ENCODE measurements at regions not wholly inside any gene's neighbourhood (a gene's known extent, or its start where the extent isn't known, plus 50 kb on each side); places are given as distances from the start of the nearest gene placed in this dataset.

- TF ChIP-seq CTCF (conservative IDR thresholded peaks at IDR 0.05; ENCODE audit: low read depth, low read length), result no peak
- DNase-seq (ENCODE audit: low read depth), result no peak
- no peak overlapping the region for H3K4me3 ChIP-seq (ENCODE audit: low read length)
Observed at GRCh38 chr6:45780523-45780922, 235.1 kb downstream of the CLIC5 start.

- H3K4me3 ChIP-seq (ENCODE audit: low read length), result no peak overlapping the region
- no peak for TF ChIP-seq CTCF (conservative IDR thresholded peaks at IDR 0.05; ENCODE audit: low read depth, low read length)
- DNase-seq (ENCODE audit: low read depth), result no peak
Observed at GRCh38 chr6:45775026-45775697, 240.5 kb downstream of the CLIC5 start.

- no peak for DNase-seq (ENCODE audit: low read depth)
- no peak for TF ChIP-seq CTCF (conservative IDR thresholded peaks at IDR 0.05; ENCODE audit: low read depth, low read length)
- H3K4me3 ChIP-seq (ENCODE audit: low read length), result no peak overlapping the region
Observed at GRCh38 chr6:45773906-45774305, 241.8 kb downstream of the CLIC5 start.

- H3K4me3 ChIP-seq (ENCODE audit: low read length), result no peak overlapping the region
- no peak for DNase-seq (ENCODE audit: low read depth)
- TF ChIP-seq CTCF (conservative IDR thresholded peaks at IDR 0.05; ENCODE audit: low read depth, low read length), result no peak
Observed at GRCh38 chr6:45772886-45773495, 242.7 kb downstream of the CLIC5 start.

- no peak overlapping the region for H3K4me3 ChIP-seq (ENCODE audit: low read length)
- TF ChIP-seq CTCF (conservative IDR thresholded peaks at IDR 0.05; ENCODE audit: low read depth, low read length), result no peak
- DNase-seq (ENCODE audit: low read depth), result no peak
Observed at GRCh38 chr6:45772051-45772450, 243.6 kb downstream of the CLIC5 start.

GRCh38 chr6:45763281-45763680 lies 252.4 kb downstream of the CLIC5 start:
- no peak for TF ChIP-seq CTCF (conservative IDR thresholded peaks at IDR 0.05; ENCODE audit: low read depth, low read length)
- H3K4me3 ChIP-seq (ENCODE audit: low read length), result no peak overlapping the region
- DNase-seq (ENCODE audit: low read depth), result no peak

GRCh38 chr6:45759472-45759810 lies 256.2 kb downstream of the CLIC5 start:
- no peak for DNase-seq (ENCODE audit: low read depth)
- no peak overlapping the region for H3K4me3 ChIP-seq (ENCODE audit: low read length)
- TF ChIP-seq CTCF (conservative IDR thresholded peaks at IDR 0.05; ENCODE audit: low read depth, low read length), result no peak
